ENCODE measurements at regions not wholly inside any gene's neighbourhood (a gene's known extent, or its start where the extent isn't known, plus 50 kb on each side); places are given as distances from the start of the nearest gene placed in this dataset.

- Histone ChIP-seq H3K4me3 (replicated peaks; ENCODE audit: low read depth, low read length) (no peak overlapping the region), H3K36me3 (ENCODE audit: control insufficient read depth, insufficient read depth, low read length) (no peaks in the 10 kb centered on the region), H3K27me3 (replicated peaks; ENCODE audit: control insufficient read depth, insufficient read depth, low read length) (no peaks in the 10 kb centered on the region; the same call in 1 of the 2 replicates)
- no peak for TF ChIP-seq CTCF (IDR thresholded peaks at IDR 0.05; ENCODE audit: insufficient read depth, low read length, poor library complexity, severe bottlenecking)
- no peak for DNase-seq (ENCODE audit: extremely low read depth, insufficient read length)
Measured at GRCh38 chr1:232428036-232428645, 201.8 kb downstream of the SIPA1L2 start.

GRCh38 chr1:232426801-232427200 is 203.1 kb downstream of the SIPA1L2 start:
- no peak for TF ChIP-seq CTCF (IDR thresholded peaks at IDR 0.05; ENCODE audit: insufficient read depth, low read length, poor library complexity, severe bottlenecking)
- H3K4me3 ChIP-seq (replicated peaks; ENCODE audit: low read depth, low read length): no peak overlapping the region
- no peaks in the 10 kb centered on the region; the same call in 1 of the 2 replicates for H3K27me3 ChIP-seq (replicated peaks; ENCODE audit: control insufficient read depth, insufficient read depth, low read length)
- no peak for DNase-seq (ENCODE audit: extremely low read depth, insufficient read length)
- no peaks in the 10 kb centered on the region for H3K36me3 ChIP-seq (ENCODE audit: control insufficient read depth, insufficient read depth, low read length)

GRCh38 chr1:232425421-232425820 is 204.5 kb downstream of the SIPA1L2 start:
- no peak for TF ChIP-seq CTCF (IDR thresholded peaks at IDR 0.05; ENCODE audit: insufficient read depth, low read length, poor library complexity, severe bottlenecking)
- no peaks in the 10 kb centered on the region for H3K36me3 ChIP-seq (ENCODE audit: control insufficient read depth, insufficient read depth, low read length)
- no peak overlapping the region for H3K4me3 ChIP-seq (replicated peaks; ENCODE audit: low read depth, low read length)
- no peak for DNase-seq (ENCODE audit: extremely low read depth, insufficient read length)
- no peaks in the 10 kb centered on the region; the same call in 1 of the 2 replicates for H3K27me3 ChIP-seq (replicated peaks; ENCODE audit: control insufficient read depth, insufficient read depth, low read length)

GRCh38 chr1:232423591-232423990 is 206.3 kb downstream of the SIPA1L2 start:
- no peak for DNase-seq (ENCODE audit: extremely low read depth, insufficient read length)
- no peak overlapping the region for H3K4me3 ChIP-seq (replicated peaks; ENCODE audit: low read depth, low read length)
- no peaks in the 10 kb centered on the region for H3K36me3 ChIP-seq (ENCODE audit: control insufficient read depth, insufficient read depth, low read length)
- no peaks in the 10 kb centered on the region for H3K27me3 ChIP-seq (replicated peaks; ENCODE audit: control insufficient read depth, insufficient read depth, low read length)
- no peak for TF ChIP-seq CTCF (IDR thresholded peaks at IDR 0.05; ENCODE audit: insufficient read depth, low read length, poor library complexity, severe bottlenecking)

GRCh38 chr1:232422898-232423297 is 207.0 kb downstream of the SIPA1L2 start:
- Histone ChIP-seq H3K4me3 (replicated peaks; ENCODE audit: low read depth, low read length) (no peak overlapping the region), H3K27me3 (replicated peaks; ENCODE audit: control insufficient read depth, insufficient read depth, low read length) (no peaks in the 10 kb centered on the region), H3K36me3 (ENCODE audit: control insufficient read depth, insufficient read depth, low read length) (no peaks in the 10 kb centered on the region)
- TF ChIP-seq CTCF (IDR thresholded peaks at IDR 0.05; ENCODE audit: insufficient read depth, low read length, poor library complexity, severe bottlenecking): no peak
- DNase-seq (ENCODE audit: extremely low read depth, insufficient read length): no peak

GRCh38 chr1:232422098-232422497 is 207.8 kb downstream of the SIPA1L2 start:
- no peak for DNase-seq (ENCODE audit: extremely low read depth, insufficient read length)

More at GRCh38 chr1:232422098-232422497, 207.8 kb downstream of the SIPA1L2 start:
- H3K4me3 ChIP-seq (replicated peaks; ENCODE audit: low read depth, low read length): no peak overlapping the region
- TF ChIP-seq CTCF (IDR thresholded peaks at IDR 0.05; ENCODE audit: insufficient read depth, low read length, poor library complexity, severe bottlenecking): no peak
- H3K27me3 ChIP-seq (replicated peaks; ENCODE audit: control insufficient read depth, insufficient read depth, low read length): no peaks in the 10 kb centered on the region
- no peaks in the 10 kb centered on the region for H3K36me3 ChIP-seq (ENCODE audit: control insufficient read depth, insufficient read depth, low read length)

All from GM06990 (cell line).